GM12878 (cell line): ENCODE measurements at regions not wholly inside any gene's neighbourhood (a gene's known extent, or its start where the extent isn't known, plus 50 kb on each side); places are given as distances from the start of the nearest gene placed in this dataset.

ENCODE experiments used
- ATAC-seq: fragments of 200-7000 bp; cut with Tn5 transposase; 3 replicates; pipeline ENCODE4 v1.9.1; 2020; ENCODE audit warnings: mild to moderate bottlenecking, moderate library complexity
- BruUV-seq: library from RNA; stranded (reverse); fragments of 400-500 nt; replicated peaks from 2 replicates; lab custom pipeline; 2021; lab: Mats Ljungman, UMichigan
- CTCF ChIA-PET: fragments of 300-600 bp; sonication (Branson Sonifier 250); formaldehyde crosslinking; extraction: SDS; loops from one replicate; lab custom pipeline; 2021; ENCODE audit warnings: inconsistent platforms; lab: Yijun Ruan, JAX
- POLR2A ChIA-PET: fragments of 350-600 bp; formaldehyde crosslinking; extraction: SDS; loops from one replicate; lab custom pipeline; 2021; ENCODE audit warnings: inconsistent platforms; lab: Charles Lee
- RAD21 ChIA-PET: fragments of 300-600 bp; sonication (Branson Sonifier 250); formaldehyde crosslinking; loops from one replicate; lab custom pipeline; 2023; ENCODE audit warnings: antibody characterized with exemption; ENCODE audit not compliant: unreplicated experiment; lab: Charles Lee
- SMC1A ChIA-PET: fragments of 300-600 bp; sonication (Branson Sonifier 250); formaldehyde crosslinking; loops from one replicate; lab custom pipeline; 2023; ENCODE audit not compliant: unreplicated experiment, uncharacterized antibody; lab: Charles Lee
- DNase-seq: peaks from one replicate; pipeline ENCODE4 v3.0.0-alpha.2; 2011; ENCODE audit warnings: low read depth, low spot score
- FAIRE-seq: peaks from 3 replicates; lab custom pipeline; 2011; peaks lifted over from hg19 to GRCh38; lab: Jason Lieb, UNC
- H2AFZ ChIP-seq: 2 replicates; pipeline ENCODE4 v1.6.0; 2011; ENCODE audit warnings: low read depth, low read length, control low read depth; ENCODE audit not compliant: control insufficient read depth
- H3K27ac ChIP-seq: 2 replicates; pipeline ENCODE4 v1.5.1; 2011; ENCODE audit warnings: control low read depth; ENCODE audit not compliant: control insufficient read depth, insufficient read depth
- H3K27me3 ChIP-seq, 2 experiments: replicated peaks in 1 of 2; 2 replicates each; pipeline versions ENCODE4 v1.6.0 to v1.6.1; 2011; ENCODE audit warnings: low read length in 1 of 2; ENCODE audit not compliant: control insufficient read depth in 2 of 2, insufficient read depth in 2 of 2
- H3K36me3 ChIP-seq, 2 experiments: 2 replicates each; pipeline ENCODE4 v1.5.1; 2011; ENCODE audit warnings: low read length in 1 of 2; ENCODE audit not compliant: control insufficient read depth in 2 of 2, insufficient read depth in 2 of 2
- H3K4me1 ChIP-seq: 2 replicates; pipeline ENCODE4 v1.6.1; 2011; ENCODE audit warnings: mild to moderate bottlenecking, low read length, moderate library complexity, mixed read lengths; ENCODE audit not compliant: control insufficient read depth, insufficient read depth
- H3K4me2 ChIP-seq: 2 replicates; pipeline ENCODE4 v1.6.0; 2011; ENCODE audit warnings: control low read depth; ENCODE audit not compliant: control insufficient read depth, insufficient read depth
- H3K4me3 ChIP-seq: fragments of 200-600 bp; sonication (generic); 2 replicates; pipeline ENCODE4 v1.5.1; 2016
- H3K79me2 ChIP-seq: 2 replicates; pipeline ENCODE4 v1.6.0; 2011; ENCODE audit warnings: low read length; ENCODE audit not compliant: control insufficient read depth, insufficient read depth
- H3K9ac ChIP-seq: 2 replicates; pipeline ENCODE4 v1.8.0; 2011; ENCODE audit warnings: low read length, control low read depth, mixed read lengths; ENCODE audit not compliant: control insufficient read depth, insufficient read depth
- H3K9me3 ChIP-seq: replicated peaks from 3 replicates; pipeline ENCODE4 v1.5.1; 2011; ENCODE audit warnings: mild to moderate bottlenecking, low read length; ENCODE audit not compliant: control insufficient read depth, insufficient read depth
- H4K20me1 ChIP-seq: 2 replicates; pipeline ENCODE4 v1.6.0; 2011; ENCODE audit not compliant: control insufficient read depth, insufficient read depth
- CBX5 ChIP-seq: sonication (generic); IDR thresholded peaks from 2 replicates; pipeline ENCODE4 v1.6.1; 2016; ENCODE audit warnings: low read depth, moderate library complexity, mild to moderate bottlenecking, inconsistent platforms
- CHD4 ChIP-seq: fragments of 200-600 bp; sonication (generic); IDR thresholded peaks from 2 replicates; pipeline ENCODE4 v1.6.1; 2016; ENCODE audit warnings: mild to moderate bottlenecking
- FOS ChIP-seq: IDR thresholded peaks from 3 replicates; pipeline ENCODE4 v1.6.1; 2011; ENCODE audit warnings: borderline replicate concordance; ENCODE audit not compliant: insufficient read length; ENCODE audit errors: extremely low read depth
- FOXK2 ChIP-seq: fragments of 450-650 bp; IDR thresholded peaks from 2 replicates; pipeline ENCODE4 v1.6.1; 2017; ENCODE audit warnings: mild to moderate bottlenecking, moderate library complexity
- HDAC2 ChIP-seq: fragments of 200-600 bp; sonication (generic); IDR thresholded peaks from 2 replicates; pipeline ENCODE4 v1.6.1; 2017
- IKZF1 ChIP-seq: fragments of 450-650 bp; conservative IDR thresholded peaks from 2 replicates; pipeline ENCODE4 v1.6.1; 2017; ENCODE audit warnings: antibody characterized with exemption, mild to moderate bottlenecking
- KDM1A ChIP-seq: fragments of 200-600 bp; sonication (generic); IDR thresholded peaks from 2 replicates; pipeline ENCODE4 v1.6.1; 2016; ENCODE audit warnings: borderline replicate concordance
- LARP7 ChIP-seq: fragments of 450-650 bp; IDR thresholded peaks from 2 replicates; pipeline ENCODE4 v1.6.1; 2017; ENCODE audit warnings: mild to moderate bottlenecking
- MYC ChIP-seq: IDR thresholded peaks from 2 replicates; pipeline ENCODE4 v1.6.1; 2011; ENCODE audit warnings: mild to moderate bottlenecking, low read length, moderate library complexity, inconsistent platforms; ENCODE audit not compliant: insufficient read depth, insufficient replicate concordance, insufficient read length, severe bottlenecking
- NFXL1 ChIP-seq: fragments of 450-650 bp; IDR thresholded peaks from 2 replicates; pipeline ENCODE4 v1.6.1; 2017; ENCODE audit warnings: antibody characterized with exemption, mild to moderate bottlenecking, borderline replicate concordance
- PAX5 ChIP-seq: IDR thresholded peaks from 2 replicates; pipeline ENCODE4 v1.6.1; 2011; ENCODE audit warnings: low read depth, low read length, borderline replicate concordance
- SIN3A ChIP-seq: IDR thresholded peaks from 2 replicates; pipeline ENCODE4 v1.6.1; 2012; ENCODE audit warnings: low read depth, low read length, improper control_type of control experiment
- TCF12 ChIP-seq: IDR thresholded peaks from 2 replicates; pipeline ENCODE4 v1.6.1; 2011; ENCODE audit warnings: low read depth, mild to moderate bottlenecking, low read length
- TCF7 ChIP-seq: IDR thresholded peaks from 2 replicates; pipeline ENCODE4 v1.6.1; 2014; ENCODE audit warnings: antibody characterized with exemption, borderline replicate concordance
- ZBTB40 ChIP-seq: fragments of 450-650 bp; IDR thresholded peaks from 2 replicates; pipeline ENCODE4 v1.6.1; 2016; ENCODE audit warnings: mild to moderate bottlenecking, moderate library complexity, borderline replicate concordance
- ZSCAN29 ChIP-seq: fragments of 450-650 bp; IDR thresholded peaks from 2 replicates; pipeline ENCODE4 v1.6.1; 2017; ENCODE audit warnings: mild to moderate bottlenecking, moderate library complexity
- WGBS: methylation state at CpG from one replicate; pipeline ENCODE4 v1.1.6; 2016; ENCODE audit warnings: low lambda C conversion rate; ENCODE audit not compliant: insufficient replicate concordance, insufficient coverage; ENCODE audit errors: missing lambda C conversion rate; 5-methylcytosine and 5-hydroxymethylcytosine counted together
- in situ Hi-C: fragments of 300-500 bp; cut with MboI; formaldehyde crosslinking; loops from 9 replicates; pipeline ENCODE4 v1.14.3; 2018; ENCODE audit warnings: mixed read lengths
- intact Hi-C: fragments of 100-400 bp; cut with micrococcal nuclease; formaldehyde crosslinking; loops from one replicate; pipeline ENCODE4 v1.14.2; 2022; ENCODE audit not compliant: unreplicated experiment
- TF ChIP-seq, protein P1 (sequence below): fragments of 450-650 bp; IDR thresholded peaks from 2 replicates; pipeline ENCODE4 v1.6.1; 2017; ENCODE audit warnings: borderline replicate concordance
- TF ChIP-seq, protein P2 (sequence below): fragments of 450-650 bp; IDR thresholded peaks from 2 replicates; pipeline ENCODE4 v1.6.1; 2017; ENCODE audit warnings: mild to moderate bottlenecking, moderate library complexity

DNA sequence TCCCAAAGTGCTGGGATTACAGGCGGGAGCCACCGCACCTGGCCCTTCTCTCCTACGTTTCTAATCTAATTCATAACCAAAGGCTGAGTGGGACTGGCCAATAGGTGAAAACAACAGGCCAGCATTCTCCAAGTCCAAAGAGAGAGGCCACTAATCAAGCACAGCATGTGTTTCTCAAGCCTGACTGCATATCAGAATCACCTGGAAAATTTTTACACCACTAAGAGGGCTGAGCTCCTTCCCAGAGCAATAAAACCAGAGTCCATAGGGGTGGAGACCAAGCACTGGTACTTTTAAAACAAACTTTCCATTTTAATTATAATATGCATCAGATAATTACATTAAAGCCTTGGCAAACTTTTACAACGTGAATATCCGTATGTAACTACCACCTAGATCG lies 254.4 kb downstream of the OPA1 start:
- FAIRE-seq (no peak), DNase-seq (no peak), ATAC-seq (no peak)
- 79% methylated on average over 6 of the region's 6 CpGs for WGBS
- Histone ChIP-seq H3K9ac (no peak overlapping the region), H3K27me3 (no peaks in the 10 kb centered on the region), H4K20me1 (no peaks in the 10 kb centered on the region), H3K4me3 (no peak overlapping the region), H3K4me2 (no peak overlapping the region), H2AFZ (no peak overlapping the region), H3K27ac (no peak overlapping the region), H3K9me3 (peaks cover 2% of the 10 kb centered on the region; the same call in 1 of the 3 replicates), H3K79me2 (no peaks in the 10 kb centered on the region), H3K36me3 (no peaks in the 10 kb centered on the region), H3K4me1 (peaks cover 2% of the 10 kb centered on the region)
- ChIA-PET SMC1A (no interaction called here), RAD21 (no interaction called here), CTCF (no interaction called here), POLR2A (no interaction called here)
- intact Hi-C loops (no loop called here), in situ Hi-C loops (no loop called here)
- BruUV-seq, result no TSS peak
- TF ChIP-seq MYC, result no peak
- TF ChIP-seq LARP7, result no peak
- TF ChIP-seq FOS, result no peak
- no peak for TF ChIP-seq FOXK2
- TF ChIP-seq NFXL1, result no peak
- no peak for TF ChIP-seq IKZF1
- no peak for TF ChIP-seq CBX5
- TF ChIP-seq, protein P1, sequence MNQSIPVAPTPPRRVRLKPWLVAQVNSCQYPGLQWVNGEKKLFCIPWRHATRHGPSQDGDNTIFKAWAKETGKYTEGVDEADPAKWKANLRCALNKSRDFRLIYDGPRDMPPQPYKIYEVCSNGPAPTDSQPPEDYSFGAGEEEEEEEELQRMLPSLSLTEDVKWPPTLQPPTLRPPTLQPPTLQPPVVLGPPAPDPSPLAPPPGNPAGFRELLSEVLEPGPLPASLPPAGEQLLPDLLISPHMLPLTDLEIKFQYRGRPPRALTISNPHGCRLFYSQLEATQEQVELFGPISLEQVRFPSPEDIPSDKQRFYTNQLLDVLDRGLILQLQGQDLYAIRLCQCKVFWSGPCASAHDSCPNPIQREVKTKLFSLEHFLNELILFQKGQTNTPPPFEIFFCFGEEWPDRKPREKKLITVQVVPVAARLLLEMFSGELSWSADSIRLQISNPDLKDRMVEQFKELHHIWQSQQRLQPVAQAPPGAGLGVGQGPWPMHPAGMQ, result no peak
- no peak for TF ChIP-seq CHD4
- no peak for TF ChIP-seq PAX5
- TF ChIP-seq HDAC2, result no peak
- TF ChIP-seq ZSCAN29, result no peak
- TF ChIP-seq, protein P2, sequence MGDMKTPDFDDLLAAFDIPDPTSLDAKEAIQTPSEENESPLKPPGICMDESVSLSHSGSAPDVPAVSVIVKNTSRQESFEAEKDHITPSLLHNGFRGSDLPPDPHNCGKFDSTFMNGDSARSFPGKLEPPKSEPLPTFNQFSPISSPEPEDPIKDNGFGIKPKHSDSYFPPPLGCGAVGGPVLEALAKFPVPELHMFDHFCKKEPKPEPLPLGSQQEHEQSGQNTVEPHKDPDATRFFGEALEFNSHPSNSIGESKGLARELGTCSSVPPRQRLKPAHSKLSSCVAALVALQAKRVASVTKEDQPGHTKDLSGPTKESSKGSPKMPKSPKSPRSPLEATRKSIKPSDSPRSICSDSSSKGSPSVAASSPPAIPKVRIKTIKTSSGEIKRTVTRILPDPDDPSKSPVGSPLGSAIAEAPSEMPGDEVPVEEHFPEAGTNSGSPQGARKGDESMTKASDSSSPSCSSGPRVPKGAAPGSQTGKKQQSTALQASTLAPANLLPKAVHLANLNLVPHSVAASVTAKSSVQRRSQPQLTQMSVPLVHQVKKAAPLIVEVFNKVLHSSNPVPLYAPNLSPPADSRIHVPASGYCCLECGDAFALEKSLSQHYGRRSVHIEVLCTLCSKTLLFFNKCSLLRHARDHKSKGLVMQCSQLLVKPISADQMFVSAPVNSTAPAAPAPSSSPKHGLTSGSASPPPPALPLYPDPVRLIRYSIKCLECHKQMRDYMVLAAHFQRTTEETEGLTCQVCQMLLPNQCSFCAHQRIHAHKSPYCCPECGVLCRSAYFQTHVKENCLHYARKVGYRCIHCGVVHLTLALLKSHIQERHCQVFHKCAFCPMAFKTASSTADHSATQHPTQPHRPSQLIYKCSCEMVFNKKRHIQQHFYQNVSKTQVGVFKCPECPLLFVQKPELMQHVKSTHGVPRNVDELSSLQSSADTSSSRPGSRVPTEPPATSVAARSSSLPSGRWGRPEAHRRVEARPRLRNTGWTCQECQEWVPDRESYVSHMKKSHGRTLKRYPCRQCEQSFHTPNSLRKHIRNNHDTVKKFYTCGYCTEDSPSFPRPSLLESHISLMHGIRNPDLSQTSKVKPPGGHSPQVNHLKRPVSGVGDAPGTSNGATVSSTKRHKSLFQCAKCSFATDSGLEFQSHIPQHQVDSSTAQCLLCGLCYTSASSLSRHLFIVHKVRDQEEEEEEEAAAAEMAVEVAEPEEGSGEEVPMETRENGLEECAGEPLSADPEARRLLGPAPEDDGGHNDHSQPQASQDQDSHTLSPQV, result no peak
- TF ChIP-seq ZBTB40, result no peak
- no peak for TF ChIP-seq TCF12
- no peak for TF ChIP-seq TCF7
- TF ChIP-seq SIN3A, result no peak
- no peak for TF ChIP-seq KDM1A
